Raji (cell line): ENCODE measurements at regions not wholly inside any gene's neighbourhood (a gene's known extent, or its start where the extent isn't known, plus 50 kb on each side); places are given as distances from the start of the nearest gene placed in this dataset.

Experiments
- POLR2A ChIP-seq: IDR thresholded peaks from 2 replicates; pipeline ENCODE4 v1.6.1; 2011; ENCODE audit warnings: low read depth, low read length, control low read depth; ENCODE audit not compliant: insufficient read depth

- no peak for TF ChIP-seq POLR2A
Observed at GRCh38 chr13:50441130-50441529, 402.4 kb downstream of the DLEU7 start.

GRCh38 chr13:50444726-50445125 lies 398.8 kb downstream of the DLEU7 start:
- TF ChIP-seq POLR2A, result no peak

GRCh38 chr13:50446611-50447010 lies 396.9 kb downstream of the DLEU7 start:
- no peak for TF ChIP-seq POLR2A

- TF ChIP-seq POLR2A, result no peak
Observed at GRCh38 chr13:50448535-50448998, 394.9 kb downstream of the DLEU7 start.

- no peak for TF ChIP-seq POLR2A
Observed at GRCh38 chr13:50449465-50449864, 394.0 kb downstream of the DLEU7 start.

- no peak for TF ChIP-seq POLR2A
Observed at GRCh38 chr13:50450279-50450678, 393.2 kb downstream of the DLEU7 start.

- no peak for TF ChIP-seq POLR2A
Observed at GRCh38 chr13:50451609-50452008, 391.9 kb downstream of the DLEU7 start.

GRCh38 chr13:50452028-50452427 lies 391.5 kb downstream of the DLEU7 start:
- no peak for TF ChIP-seq POLR2A

- no peak for TF ChIP-seq POLR2A
Observed at GRCh38 chr13:50452756-50453155, 390.7 kb downstream of the DLEU7 start.

GRCh38 chr13:50453188-50453587 lies 390.3 kb downstream of the DLEU7 start:
- no peak for TF ChIP-seq POLR2A

GRCh38 chr13:50456111-50456510 lies 387.4 kb downstream of the DLEU7 start:
- no peak for TF ChIP-seq POLR2A

- no peak for TF ChIP-seq POLR2A
Observed at GRCh38 chr13:50457415-50458393, 385.8 kb downstream of the DLEU7 start.

GRCh38 chr13:50459046-50459445 lies 384.4 kb downstream of the DLEU7 start:
- TF ChIP-seq POLR2A, result no peak

- TF ChIP-seq POLR2A, result no peak
Observed at GRCh38 chr13:50459658-50460057, 383.8 kb downstream of the DLEU7 start.

GRCh38 chr13:50460358-50460757 lies 383.1 kb downstream of the DLEU7 start:
- TF ChIP-seq POLR2A, result no peak

- TF ChIP-seq POLR2A, result no peak
Observed at GRCh38 chr13:50461189-50461588, 382.3 kb downstream of the DLEU7 start.
